ENCODE measurements at regions not wholly inside any gene's neighbourhood (a gene's known extent, or its start where the extent isn't known, plus 50 kb on each side); places are given as distances from the start of the nearest gene placed in this dataset.

DNA sequence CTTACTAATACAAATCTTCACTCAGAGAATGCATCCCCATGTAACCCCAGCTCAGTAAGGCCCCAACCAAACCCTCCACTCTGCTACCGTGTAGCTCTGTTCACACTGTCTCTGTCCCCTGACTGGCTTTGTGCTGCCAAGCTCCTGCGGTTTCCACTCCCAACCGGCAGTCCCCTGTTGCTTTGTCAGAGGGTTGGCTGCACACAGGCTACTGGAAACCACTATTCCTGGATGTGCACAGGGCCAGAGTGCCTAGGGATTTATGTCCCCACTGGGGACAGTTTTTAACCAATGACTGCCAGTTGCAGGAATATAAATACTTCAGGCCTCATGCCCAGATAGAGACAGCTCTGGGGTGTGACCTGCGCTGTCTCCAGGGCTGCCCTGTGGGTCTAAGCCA, 157.1 kb upstream of the C16orf82 start:
- no peak for TF ChIP-seq EZH2phosphoT487 (IDR thresholded peaks at IDR 0.05; ENCODE audit: borderline replicate concordance, low read depth, low read length)
- TF ChIP-seq, protein P1, sequence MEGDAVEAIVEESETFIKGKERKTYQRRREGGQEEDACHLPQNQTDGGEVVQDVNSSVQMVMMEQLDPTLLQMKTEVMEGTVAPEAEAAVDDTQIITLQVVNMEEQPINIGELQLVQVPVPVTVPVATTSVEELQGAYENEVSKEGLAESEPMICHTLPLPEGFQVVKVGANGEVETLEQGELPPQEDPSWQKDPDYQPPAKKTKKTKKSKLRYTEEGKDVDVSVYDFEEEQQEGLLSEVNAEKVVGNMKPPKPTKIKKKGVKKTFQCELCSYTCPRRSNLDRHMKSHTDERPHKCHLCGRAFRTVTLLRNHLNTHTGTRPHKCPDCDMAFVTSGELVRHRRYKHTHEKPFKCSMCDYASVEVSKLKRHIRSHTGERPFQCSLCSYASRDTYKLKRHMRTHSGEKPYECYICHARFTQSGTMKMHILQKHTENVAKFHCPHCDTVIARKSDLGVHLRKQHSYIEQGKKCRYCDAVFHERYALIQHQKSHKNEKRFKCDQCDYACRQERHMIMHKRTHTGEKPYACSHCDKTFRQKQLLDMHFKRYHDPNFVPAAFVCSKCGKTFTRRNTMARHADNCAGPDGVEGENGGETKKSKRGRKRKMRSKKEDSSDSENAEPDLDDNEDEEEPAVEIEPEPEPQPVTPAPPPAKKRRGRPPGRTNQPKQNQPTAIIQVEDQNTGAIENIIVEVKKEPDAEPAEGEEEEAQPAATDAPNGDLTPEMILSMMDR (conservative IDR thresholded peaks at IDR 0.05; ENCODE audit: low read length): no peak
- Histone ChIP-seq H3K4me3 (ENCODE audit: low read depth, low read length, poor library complexity, severe bottlenecking) (no peak overlapping the region), H3K36me3 (ENCODE audit: insufficient read depth, low read length) (no peaks in the 10 kb centered on the region), H3K9me3 (ENCODE audit: low read length) (no peaks in the 10 kb centered on the region), H2AFZ (ENCODE audit: low read length) (no peak overlapping the region), H4K20me1 (ENCODE audit: insufficient read depth, low read length) (no peaks in the 10 kb centered on the region), H3K27ac (ENCODE audit: low read depth, low read length, poor library complexity, severe bottlenecking) (no peak overlapping the region), H3K4me1 (ENCODE audit: insufficient read depth, low read length, poor library complexity, severe bottlenecking) (no peaks in the 10 kb centered on the region), H3K9me2 (ENCODE audit: insufficient read depth, low read length) (no peaks in the 10 kb centered on the region), H3K4me2 (ENCODE audit: low read length) (no peak overlapping the region), H3K79me2 (ENCODE audit: insufficient read depth, low read depth, low read length) (no peaks in the 10 kb centered on the region)
- DNase-seq (ENCODE audit: low spot score): no peak
- intact Hi-C loops (cut with micrococcal nuclease; ENCODE audit: unreplicated experiment): no loop called here
- ChIA-PET POLR2A (no interaction called here), CTCF (ENCODE audit: unreplicated experiment) (no interaction called here)
- no TSS peak for BruUV-seq (replicated peaks)

GRCh38 chr16:26911436-26911835, 155.3 kb upstream of the C16orf82 start:
- H4K20me1 ChIP-seq (ENCODE audit: insufficient read depth, low read length): no peaks in the 10 kb centered on the region
- H3K79me2 ChIP-seq (ENCODE audit: insufficient read depth, low read depth, low read length): no peaks in the 10 kb centered on the region
- DNase-seq (ENCODE audit: low spot score): no peak
- no peaks in the 10 kb centered on the region for H3K9me2 ChIP-seq (ENCODE audit: insufficient read depth, low read length)
- H3K4me2 ChIP-seq (ENCODE audit: low read length): no peak overlapping the region
- ChIA-PET CTCF (ENCODE audit: unreplicated experiment) (no interaction called here), POLR2A (no interaction called here)
- intact Hi-C loops (cut with micrococcal nuclease; ENCODE audit: unreplicated experiment): no loop called here
- H2AFZ ChIP-seq (ENCODE audit: low read length): no peak overlapping the region
- H3K9me3 ChIP-seq (ENCODE audit: low read length): no peaks in the 10 kb centered on the region
- no peak overlapping the region for H3K4me3 ChIP-seq (ENCODE audit: low read depth, low read length, poor library complexity, severe bottlenecking)
- H3K36me3 ChIP-seq (ENCODE audit: insufficient read depth, low read length): no peaks in the 10 kb centered on the region
- no TSS peak for BruUV-seq (replicated peaks)
- no peak overlapping the region for H3K27ac ChIP-seq (ENCODE audit: low read depth, low read length, poor library complexity, severe bottlenecking)
- no peaks in the 10 kb centered on the region for H3K4me1 ChIP-seq (ENCODE audit: insufficient read depth, low read length, poor library complexity, severe bottlenecking)
- TF ChIP-seq, protein P1 (conservative IDR thresholded peaks at IDR 0.05; ENCODE audit: low read length): no peak
- no peak for TF ChIP-seq EZH2phosphoT487 (IDR thresholded peaks at IDR 0.05; ENCODE audit: borderline replicate concordance, low read depth, low read length)

GRCh38 chr16:26913851-26914250, 152.9 kb upstream of the C16orf82 start:
- TF ChIP-seq, protein P1 (conservative IDR thresholded peaks at IDR 0.05; ENCODE audit: low read length): no peak
- no peak for TF ChIP-seq EZH2phosphoT487 (IDR thresholded peaks at IDR 0.05; ENCODE audit: borderline replicate concordance, low read depth, low read length)
- Histone ChIP-seq H3K4me1 (ENCODE audit: insufficient read depth, low read length, poor library complexity, severe bottlenecking) (no peaks in the 10 kb centered on the region), H3K79me2 (ENCODE audit: insufficient read depth, low read depth, low read length) (no peaks in the 10 kb centered on the region), H4K20me1 (ENCODE audit: insufficient read depth, low read length) (no peaks in the 10 kb centered on the region), H3K36me3 (ENCODE audit: insufficient read depth, low read length) (no peaks in the 10 kb centered on the region), H3K4me3 (ENCODE audit: low read depth, low read length, poor library complexity, severe bottlenecking) (no peak overlapping the region), H3K9me3 (ENCODE audit: low read length) (no peaks in the 10 kb centered on the region), H3K4me2 (ENCODE audit: low read length) (no peak overlapping the region), H2AFZ (ENCODE audit: low read length) (no peak overlapping the region), H3K27ac (ENCODE audit: low read depth, low read length, poor library complexity, severe bottlenecking) (no peak overlapping the region), H3K9me2 (ENCODE audit: insufficient read depth, low read length) (no peaks in the 10 kb centered on the region)
- POLR2A ChIA-PET: interaction anchor here (0.7 kb wide), 1 partner anchor 694 kb away, joined by 3 read pairs; no protein-coding TSS in a partner anchor
- DNase-seq (ENCODE audit: low spot score): no peak
- CTCF ChIA-PET (ENCODE audit: unreplicated experiment): no interaction called here
- BruUV-seq (replicated peaks): no TSS peak
- intact Hi-C loops (cut with micrococcal nuclease; ENCODE audit: unreplicated experiment): no loop called here
